Ramos (cell line): ENCODE measurements at regions not wholly inside any gene's neighbourhood (a gene's known extent, or its start where the extent isn't known, plus 50 kb on each side); places are given as distances from the start of the nearest gene placed in this dataset.

Experiments used
- in situ Hi-C: fragments of 300-500 bp; cut with MboI; formaldehyde crosslinking; loops from one replicate; pipeline ENCODE4 v1.14.3; 2022; ENCODE audit warnings: low sequenced_read_pairs; ENCODE audit not compliant: unreplicated experiment

- in situ Hi-C loops = no loop called here
Observed at GRCh38 chr6:14031516-14031915, 86.1 kb upstream of the CD83 start.

DNA sequence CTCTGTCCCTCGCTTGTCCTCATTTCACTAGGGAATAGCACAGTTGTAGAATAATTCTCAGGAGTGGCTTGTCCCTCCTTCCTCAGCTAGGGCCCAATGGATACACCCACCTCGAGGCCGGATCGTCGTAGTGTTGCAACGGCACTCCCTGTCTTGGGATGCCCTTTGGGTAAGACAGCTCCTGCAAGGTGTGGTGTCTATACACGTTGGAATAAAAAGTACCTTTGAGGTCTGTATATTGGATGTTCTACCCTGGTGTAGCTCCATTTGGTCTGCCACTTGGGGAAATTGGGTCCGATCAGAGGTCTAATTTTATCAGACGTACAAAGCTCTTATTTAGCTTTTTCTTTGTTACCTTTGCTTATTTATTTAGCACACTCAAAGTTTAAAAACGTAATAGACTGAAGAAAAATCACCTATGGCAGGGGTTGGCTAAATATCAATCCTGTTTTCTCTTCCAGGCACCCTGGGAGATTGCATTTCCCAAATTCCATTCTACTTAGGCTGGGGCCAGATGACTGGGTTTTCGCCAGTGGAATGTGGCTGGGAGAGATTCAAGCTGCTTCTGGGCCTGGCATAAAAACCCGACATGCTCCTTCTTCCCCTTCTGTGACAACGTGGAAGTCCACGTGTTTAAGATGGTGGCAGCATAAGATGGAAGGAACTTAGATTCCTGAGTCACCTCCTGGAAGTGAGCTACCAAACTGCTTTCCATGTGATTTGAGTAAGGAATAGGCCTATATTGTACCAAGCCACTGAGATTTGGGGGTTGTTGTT, 82.3 kb upstream of the CD83 start:
- in situ Hi-C loops = no loop called here

DNA sequence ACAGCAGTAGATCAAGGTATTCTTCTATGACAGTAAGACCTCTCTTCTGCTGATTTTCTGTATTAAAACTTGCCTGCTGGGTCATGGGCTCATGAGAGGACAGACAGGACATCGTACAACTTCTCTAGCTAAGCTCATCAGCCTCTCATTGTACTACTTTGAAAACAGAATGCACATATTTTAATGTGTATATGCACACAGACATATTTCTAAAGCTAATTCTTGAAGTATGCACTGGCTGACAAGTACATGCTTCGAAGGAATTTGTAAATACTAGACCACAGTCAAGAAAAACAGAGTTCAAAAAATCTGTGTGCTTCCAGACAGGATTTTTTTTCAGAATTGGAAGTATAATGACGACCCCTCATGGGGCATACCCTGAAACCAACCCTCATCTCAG, 81.7 kb upstream of the CD83 start:
- in situ Hi-C loops = no loop called here

DNA sequence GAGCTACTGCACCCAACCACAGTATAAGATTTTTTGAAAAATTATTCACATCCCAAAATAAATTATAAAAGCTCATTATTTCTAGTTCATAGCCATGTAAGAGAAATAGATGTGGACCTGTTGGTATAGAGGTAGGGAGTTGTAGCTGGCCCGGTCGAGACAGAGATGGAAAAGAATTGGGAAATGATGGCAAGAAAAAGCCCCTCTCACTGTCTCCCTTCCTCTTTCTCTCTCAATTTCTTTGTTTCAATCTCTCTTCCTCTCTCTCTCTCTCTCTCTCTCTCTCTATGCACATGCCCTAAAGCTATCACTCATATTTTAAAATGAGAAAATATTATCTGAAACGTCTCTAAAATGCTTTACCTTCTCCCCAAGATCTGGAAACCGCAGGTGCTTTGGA, 80.7 kb upstream of the CD83 start:
- in situ Hi-C loops = no loop called here

GRCh38 chr6:14037402-14038277, 79.9 kb upstream of the CD83 start:
- in situ Hi-C loops = no loop called here

DNA sequence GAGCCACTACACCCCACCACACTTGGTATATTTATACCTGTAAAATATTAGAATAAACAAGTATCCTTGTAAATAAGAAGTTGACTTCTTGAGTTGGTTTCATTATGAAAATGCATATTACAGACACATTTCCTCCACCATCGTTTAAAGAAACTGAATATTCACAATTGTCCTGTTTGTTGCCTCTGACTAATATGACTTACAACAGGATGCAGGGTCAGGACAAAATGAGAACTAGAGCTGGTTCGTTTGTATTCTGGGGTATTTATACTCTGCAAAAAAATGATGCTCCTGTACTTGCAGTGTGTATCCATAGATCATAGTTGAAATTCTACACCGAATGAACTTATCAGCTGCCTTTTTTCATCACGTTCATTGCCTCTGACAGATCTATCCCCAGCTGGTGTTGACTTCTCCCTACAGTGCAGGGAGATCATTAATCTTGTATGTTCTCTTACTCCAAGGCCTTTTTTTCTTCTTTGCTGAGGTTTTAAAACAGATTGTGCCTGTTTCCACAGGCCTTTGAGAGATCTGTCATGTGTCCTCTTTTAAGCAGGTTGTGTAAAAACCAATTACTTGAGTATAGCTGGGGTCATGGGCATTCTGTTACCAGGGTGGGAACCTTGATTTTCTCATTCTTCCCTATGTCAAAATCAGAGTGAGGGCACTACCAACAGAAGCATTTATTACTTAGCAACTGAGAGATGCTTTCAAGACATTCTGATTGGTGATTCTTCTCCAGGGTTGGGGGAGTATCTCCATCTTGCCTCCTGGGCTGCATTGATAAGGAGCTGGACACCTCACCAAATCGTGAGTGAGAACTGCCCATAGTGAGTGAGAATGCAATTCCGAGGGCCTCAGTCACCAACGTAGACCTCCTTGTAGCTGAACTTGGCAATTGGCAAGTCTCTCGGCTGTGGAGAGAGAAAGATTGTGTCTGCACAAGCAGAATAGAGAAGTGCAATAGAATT, 78.8 kb upstream of the CD83 start:
- in situ Hi-C loops = no loop called here

- in situ Hi-C loops = no loop called here
Observed at GRCh38 chr6:14040042-14040441, 77.5 kb upstream of the CD83 start.

- in situ Hi-C loops = loop anchor here (5.0 kb wide), 1 partner anchor 96 kb away; no protein-coding TSS in a partner anchor
Observed at GRCh38 chr6:14046476-14047068, 71.0 kb upstream of the CD83 start.

DNA sequence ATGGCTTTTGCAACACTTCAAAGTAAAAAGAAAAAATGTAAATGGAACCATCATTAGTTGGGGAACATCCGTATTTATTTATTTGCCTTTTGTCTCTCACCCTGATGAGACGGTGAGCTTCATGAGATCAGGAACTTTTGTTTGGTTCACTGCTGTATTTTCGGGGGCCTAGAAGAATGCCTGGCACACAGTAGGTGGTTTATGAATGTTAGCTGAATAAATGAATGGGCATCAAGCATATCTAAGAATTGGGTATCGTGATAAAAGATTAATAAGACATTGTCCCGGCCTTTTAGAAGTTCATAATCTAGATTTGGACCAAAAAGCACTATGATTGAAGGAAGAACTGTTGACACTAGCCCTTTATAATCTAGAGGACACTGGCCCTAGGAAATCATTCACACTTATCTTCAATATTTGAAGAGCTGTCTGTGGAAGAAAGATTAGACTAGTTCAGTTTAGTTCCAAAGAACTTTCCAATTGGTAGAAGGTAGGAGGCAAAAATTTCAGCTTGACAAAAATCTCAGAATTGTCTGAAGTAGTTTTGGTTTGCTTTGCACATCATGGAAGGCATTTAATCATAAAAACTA, 70.3 kb upstream of the CD83 start:
- in situ Hi-C loops = loop anchor here (5.0 kb wide), 1 partner anchor 95 kb away; no protein-coding TSS in a partner anchor

DNA sequence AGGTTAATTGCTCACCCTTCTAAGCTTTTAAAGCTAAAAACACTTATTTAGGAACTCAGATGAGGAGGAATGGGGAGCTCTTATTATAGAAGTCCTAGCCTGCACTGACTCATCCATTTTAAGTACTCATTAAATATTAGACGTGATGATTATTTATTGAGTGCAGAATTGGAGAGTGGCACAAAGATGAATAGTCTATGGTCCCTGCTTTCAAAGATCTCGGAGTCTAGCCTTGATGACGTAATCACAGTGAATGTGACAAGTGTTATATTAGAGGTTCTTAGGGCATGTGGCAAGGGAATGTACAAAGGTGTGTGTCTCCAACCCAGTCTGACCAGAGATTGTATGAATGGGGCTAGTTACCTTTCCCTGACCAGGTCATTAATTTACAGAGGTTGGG, 68.7 kb upstream of the CD83 start:
- in situ Hi-C loops = loop anchor here (5.0 kb wide), 1 partner anchor 93 kb away; no protein-coding TSS in a partner anchor

GRCh38 chr6:14051355-14051754, 66.2 kb upstream of the CD83 start:
- in situ Hi-C loops = no loop called here

- in situ Hi-C loops = no loop called here
Observed at GRCh38 chr6:14053811-14054210, 63.8 kb upstream of the CD83 start.

DNA sequence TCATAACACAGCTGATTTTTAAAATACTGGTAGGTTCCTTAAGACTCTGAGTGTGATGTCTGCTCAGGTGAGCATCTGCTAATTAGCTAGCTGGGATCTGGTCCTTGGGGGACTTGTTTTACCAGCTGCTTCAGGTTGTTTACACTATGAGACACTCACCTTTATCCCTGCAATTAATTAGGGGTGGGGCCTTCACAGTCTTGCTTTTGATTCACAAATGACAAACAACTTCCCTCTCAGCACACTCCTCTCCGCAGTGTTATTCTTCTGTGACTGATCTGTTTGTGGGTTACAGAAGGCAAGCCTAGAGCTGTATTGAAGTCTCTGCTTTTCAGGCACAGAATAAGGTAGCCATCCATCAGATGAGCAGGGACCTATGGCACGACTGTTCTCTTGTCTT, 62.0 kb upstream of the CD83 start:
- in situ Hi-C loops = no loop called here

GRCh38 chr6:14058029-14058695, 59.4 kb upstream of the CD83 start:
- in situ Hi-C loops = no loop called here

DNA sequence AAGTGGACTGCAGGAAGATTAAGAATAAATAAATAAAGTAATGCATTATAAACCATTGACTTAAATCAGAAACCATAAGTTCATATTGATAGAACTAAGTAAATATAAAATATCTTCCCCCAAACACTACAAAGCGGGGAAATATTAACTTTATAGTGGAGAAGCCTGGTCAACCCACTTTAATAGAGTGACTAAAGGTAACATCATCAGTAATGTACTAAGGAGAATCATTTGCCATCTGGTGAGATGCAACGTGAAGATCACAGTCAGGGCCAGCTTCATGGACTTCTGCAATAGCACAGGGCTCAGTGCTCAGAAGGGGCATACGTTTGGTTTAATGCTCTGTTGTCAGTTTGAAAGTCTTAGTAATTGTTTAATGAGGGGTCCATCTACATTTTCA, 58.8 kb upstream of the CD83 start:
- in situ Hi-C loops = no loop called here

- in situ Hi-C loops = no loop called here
Observed at GRCh38 chr6:14059791-14060436, 57.7 kb upstream of the CD83 start.

- in situ Hi-C loops = no loop called here
Observed at GRCh38 chr6:14060971-14061370, 56.6 kb upstream of the CD83 start.

- in situ Hi-C loops = no loop called here
Observed at GRCh38 chr6:14061643-14062042, 55.9 kb upstream of the CD83 start.
